ENCODE measurements at regions not wholly inside any gene's neighbourhood (a gene's known extent, or its start where the extent isn't known, plus 50 kb on each side); places are given as distances from the start of the nearest gene placed in this dataset.
"Not testable (repeated sequence)": the region's sequence is repeated elsewhere in the genome, so short reads cannot be mapped to it uniquely, and the experiment has no call there.

GRCh38 chr14:85009506-85009905, 520.4 kb upstream of the FLRT2 start:
- H3K36me3 ChIP-seq (replicated peaks in 1 of 2) = no peaks in the 10 kb centered on the region
- no peak overlapping the region for H3K27ac ChIP-seq
- H3K4me3 ChIP-seq = no peak overlapping the region
- H3K27me3 ChIP-seq = no peaks in the 10 kb centered on the region
- DNase-seq = no peak
- H3K4me1 ChIP-seq (replicated peaks in 1 of 2) = no peaks in the 10 kb centered on the region
- intact Hi-C loops (cut with DNase I) = no loop called here
- no peak for TF ChIP-seq CTCF (IDR thresholded peaks at IDR 0.05)
- no peak for TF ChIP-seq POLR2A (IDR thresholded peaks at IDR 0.05)
- 82 to 97% (median 95%) methylated on average over 7 of the region's 7 CpGs for WGBS, 4 donors
- H3K9me3 ChIP-seq (replicated peaks in 1 of 3) = no peaks in the 10 kb centered on the region

GRCh38 chr14:85010186-85010585, 519.8 kb upstream of the FLRT2 start:
- no peak overlapping the region for H3K4me3 ChIP-seq
- H3K27ac ChIP-seq = no peak overlapping the region
- WGBS, 4 donors = 71 to 86% (median 80%) methylated on average over 1 of the region's 1 CpG
- H3K9me3 ChIP-seq (replicated peaks in 1 of 3) = no peaks in the 10 kb centered on the region
- TF ChIP-seq CTCF (IDR thresholded peaks at IDR 0.05) (no peak), POLR2A (IDR thresholded peaks at IDR 0.05) (no peak)
- no peaks in the 10 kb centered on the region for H3K27me3 ChIP-seq
- H3K36me3 ChIP-seq (replicated peaks in 1 of 2) = no peaks in the 10 kb centered on the region
- intact Hi-C loops (cut with DNase I) = no loop called here
- no peaks in the 10 kb centered on the region for H3K4me1 ChIP-seq (replicated peaks in 1 of 2)
- no peak for DNase-seq

- Histone ChIP-seq H3K9me3 (replicated peaks in 1 of 3) (no peaks in the 10 kb centered on the region), H3K27ac (no peak overlapping the region), H3K4me3 (no peak overlapping the region), H3K36me3 (replicated peaks in 1 of 2) (no peaks in the 10 kb centered on the region), H3K27me3 (no peaks in the 10 kb centered on the region), H3K4me1 (replicated peaks in 1 of 2) (no peaks in the 10 kb centered on the region)
- intact Hi-C loops (cut with DNase I) = no loop called here
- WGBS, 4 donors = 26 to 48% (median 34%) methylated on average over 1 of the region's 1 CpG
- TF ChIP-seq CTCF (IDR thresholded peaks at IDR 0.05) = no peak
- TF ChIP-seq POLR2A (IDR thresholded peaks at IDR 0.05) = no peak
- DNase-seq = no peak
These were observed 513.4 kb upstream of the FLRT2 start for GRCh38 chr14:85016496-85016895.

- H3K4me1 ChIP-seq (replicated peaks in 1 of 2); H3K4me3 ChIP-seq; DNase-seq; H3K9me3 ChIP-seq (replicated peaks in 1 of 3); H3K36me3 ChIP-seq (replicated peaks in 1 of 2); H3K27me3 ChIP-seq; intact Hi-C loops (cut with DNase I); H3K27ac ChIP-seq: not testable (repeated sequence)
- WGBS, 4 donors = 92 to 100% (median 96%) methylated on average over 4 to 7 of the region's 7 CpGs
These were observed 506.1 kb upstream of the FLRT2 start for GRCh38 chr14:85023866-85024265.

- intact Hi-C loops (cut with DNase I) = no loop called here
- TF ChIP-seq POLR2A (IDR thresholded peaks at IDR 0.05) (no peak), CTCF (IDR thresholded peaks at IDR 0.05) (no peak)
- WGBS, 4 donors = 56 to 100% (median 66%) methylated on average over 1 to 2 of the region's 2 CpGs
These were observed 505.0 kb upstream of the FLRT2 start for GRCh38 chr14:85024931-85025330.

More at GRCh38 chr14:85024931-85025330, 505.0 kb upstream of the FLRT2 start:
- H3K4me1 ChIP-seq (replicated peaks in 1 of 2) = no peaks in the 10 kb centered on the region
- no peak overlapping the region for H3K4me3 ChIP-seq
- H3K27me3 ChIP-seq = no peaks in the 10 kb centered on the region
- DNase-seq = peak in 4 of 7 donors; percentile 10 to 28 (median 20)
- H3K9me3 ChIP-seq (replicated peaks in 1 of 3) = peaks cover 0 to 4% (median 0%) of the 10 kb centered on the region in 3 donors
- no peak overlapping the region for H3K27ac ChIP-seq
- no peaks in the 10 kb centered on the region for H3K36me3 ChIP-seq (replicated peaks in 1 of 2)
